ENCODE measurements at regions not wholly inside any gene's neighbourhood (a gene's known extent, or its start where the extent isn't known, plus 50 kb on each side); places are given as distances from the start of the nearest gene placed in this dataset.

- TF ChIP-seq CTCF (IDR thresholded peaks at IDR 0.05): no peak
- TF ChIP-seq EP300 (IDR thresholded peaks at IDR 0.05): no peak
Measured at GRCh38 chr10:131738396-131738735, 162.4 kb upstream of the PPP2R2D start.

All from gastroesophageal sphincter (tissue), 3 donors.